ENCODE measurements at regions not wholly inside any gene's neighbourhood (a gene's known extent, or its start where the extent isn't known, plus 50 kb on each side); places are given as distances from the start of the nearest gene placed in this dataset.
"Not testable (repeated sequence)": the region's sequence is repeated elsewhere in the genome, so short reads cannot be mapped to it uniquely, and the experiment has no call there.

DNA sequence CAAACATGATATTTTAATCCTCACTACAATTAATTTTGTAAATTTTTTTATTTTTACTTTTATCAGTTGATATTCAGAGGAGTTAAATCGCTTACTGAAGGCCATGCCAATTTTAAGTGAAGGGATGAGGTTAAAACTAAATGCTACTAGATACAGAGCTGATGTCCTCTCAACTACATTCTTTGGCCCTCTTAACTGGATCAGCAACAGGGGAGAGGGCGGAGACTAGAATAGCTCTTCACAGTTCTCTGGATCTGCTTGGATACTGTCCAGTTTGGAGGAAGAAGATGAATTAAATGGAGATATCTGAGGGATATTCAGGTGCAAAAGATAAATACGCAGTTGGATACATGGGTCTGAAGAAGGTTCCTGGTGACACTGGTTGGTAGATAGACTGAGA lies 85.6 kb upstream of the LYSMD4 start (continued):
- TF ChIP-seq, protein P1, sequence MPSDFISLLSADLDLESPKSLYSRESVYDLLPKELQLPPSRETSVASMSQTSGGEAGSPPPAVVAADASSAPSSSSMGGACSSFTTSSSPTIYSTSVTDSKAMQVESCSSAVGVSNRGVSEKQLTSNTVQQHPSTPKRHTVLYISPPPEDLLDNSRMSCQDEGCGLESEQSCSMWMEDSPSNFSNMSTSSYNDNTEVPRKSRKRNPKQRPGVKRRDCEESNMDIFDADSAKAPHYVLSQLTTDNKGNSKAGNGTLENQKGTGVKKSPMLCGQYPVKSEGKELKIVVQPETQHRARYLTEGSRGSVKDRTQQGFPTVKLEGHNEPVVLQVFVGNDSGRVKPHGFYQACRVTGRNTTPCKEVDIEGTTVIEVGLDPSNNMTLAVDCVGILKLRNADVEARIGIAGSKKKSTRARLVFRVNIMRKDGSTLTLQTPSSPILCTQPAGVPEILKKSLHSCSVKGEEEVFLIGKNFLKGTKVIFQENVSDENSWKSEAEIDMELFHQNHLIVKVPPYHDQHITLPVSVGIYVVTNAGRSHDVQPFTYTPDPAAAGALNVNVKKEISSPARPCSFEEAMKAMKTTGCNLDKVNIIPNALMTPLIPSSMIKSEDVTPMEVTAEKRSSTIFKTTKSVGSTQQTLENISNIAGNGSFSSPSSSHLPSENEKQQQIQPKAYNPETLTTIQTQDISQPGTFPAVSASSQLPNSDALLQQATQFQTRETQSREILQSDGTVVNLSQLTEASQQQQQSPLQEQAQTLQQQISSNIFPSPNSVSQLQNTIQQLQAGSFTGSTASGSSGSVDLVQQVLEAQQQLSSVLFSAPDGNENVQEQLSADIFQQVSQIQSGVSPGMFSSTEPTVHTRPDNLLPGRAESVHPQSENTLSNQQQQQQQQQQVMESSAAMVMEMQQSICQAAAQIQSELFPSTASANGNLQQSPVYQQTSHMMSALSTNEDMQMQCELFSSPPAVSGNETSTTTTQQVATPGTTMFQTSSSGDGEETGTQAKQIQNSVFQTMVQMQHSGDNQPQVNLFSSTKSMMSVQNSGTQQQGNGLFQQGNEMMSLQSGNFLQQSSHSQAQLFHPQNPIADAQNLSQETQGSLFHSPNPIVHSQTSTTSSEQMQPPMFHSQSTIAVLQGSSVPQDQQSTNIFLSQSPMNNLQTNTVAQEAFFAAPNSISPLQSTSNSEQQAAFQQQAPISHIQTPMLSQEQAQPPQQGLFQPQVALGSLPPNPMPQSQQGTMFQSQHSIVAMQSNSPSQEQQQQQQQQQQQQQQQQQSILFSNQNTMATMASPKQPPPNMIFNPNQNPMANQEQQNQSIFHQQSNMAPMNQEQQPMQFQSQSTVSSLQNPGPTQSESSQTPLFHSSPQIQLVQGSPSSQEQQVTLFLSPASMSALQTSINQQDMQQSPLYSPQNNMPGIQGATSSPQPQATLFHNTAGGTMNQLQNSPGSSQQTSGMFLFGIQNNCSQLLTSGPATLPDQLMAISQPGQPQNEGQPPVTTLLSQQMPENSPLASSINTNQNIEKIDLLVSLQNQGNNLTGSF (CRISPR knock-in tag; IDR thresholded peaks at IDR 0.05), result no peak

GRCh38 chr15:99816862-99817261 lies 83.6 kb upstream of the LYSMD4 start:
- in situ Hi-C loops (cut with HindIII; ENCODE audit: extremely low pct_ligation_motif_present, low pct_unique_long_range_greater_than_20kb); FAIRE-seq; H3K4me1 ChIP-seq (ENCODE audit: insufficient read depth, low read length); H3K27me3 ChIP-seq (ENCODE audit: control insufficient read depth in 1 of 2, insufficient read depth in 2 of 2, low read length in 2 of 2); H3K36me3 ChIP-seq (replicated peaks in 1 of 2; ENCODE audit: control insufficient read depth in 1 of 2, insufficient read depth in 2 of 2, low read length in 2 of 2); DNase-seq (ENCODE audit: low spot score); BruUV-seq (replicated peaks); intact Hi-C loops (cut with micrococcal nuclease; ENCODE audit: unreplicated experiment); H3K27ac ChIP-seq (ENCODE audit: extremely low read length, insufficient read depth, low read length); H3K4me2 ChIP-seq (ENCODE audit: low read depth, low read length); H2AFZ ChIP-seq (ENCODE audit: low read length); H3K79me2 ChIP-seq (ENCODE audit: insufficient read depth, low read length); H3K9ac ChIP-seq (ENCODE audit: insufficient read depth, low read depth, low read length); CTCF ChIA-PET (ENCODE audit: low intra/inter-chr PET ratio, low total read pairs); H4K20me1 ChIP-seq (ENCODE audit: insufficient read depth, low read length); H3K4me3 ChIP-seq (replicated peaks in 1 of 3; ENCODE audit: insufficient read depth in 1 of 3, low read depth in 2 of 3, low read length in 3 of 3); ATAC-seq; H3K9me3 ChIP-seq (ENCODE audit: low read length); POLR2A ChIA-PET: not testable (repeated sequence)
- 98% methylated on average over 2 of the region's 2 CpGs for WGBS (ENCODE audit: low lambda C conversion rate)

DNA sequence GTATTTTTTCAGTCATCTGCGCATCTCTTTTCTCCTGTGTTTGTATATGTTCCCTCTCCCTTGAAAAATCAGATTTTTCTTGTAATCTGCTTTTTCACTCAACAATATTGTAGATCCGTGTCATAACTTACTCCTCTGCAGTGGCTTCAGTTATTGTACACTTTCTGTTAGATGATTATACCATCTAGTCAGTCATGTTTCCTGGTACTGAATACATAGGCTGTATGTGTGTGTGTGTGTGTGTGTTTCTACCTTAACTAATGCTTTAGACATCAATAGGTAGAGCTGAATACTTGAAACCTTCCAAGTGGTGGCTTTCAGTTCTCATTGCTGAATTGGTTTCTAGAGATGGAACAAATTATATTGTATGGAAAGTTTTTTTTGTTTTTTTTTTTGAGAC lies 77.4 kb upstream of the LYSMD4 start:
- H3K4me1 ChIP-seq (ENCODE audit: insufficient read depth, low read length); H3K79me2 ChIP-seq (ENCODE audit: insufficient read depth, low read length); H3K27me3 ChIP-seq (ENCODE audit: control insufficient read depth in 1 of 2, insufficient read depth in 2 of 2, low read length in 2 of 2); BruUV-seq (replicated peaks); H3K27ac ChIP-seq (ENCODE audit: extremely low read length, insufficient read depth, low read length); H3K36me3 ChIP-seq (replicated peaks in 1 of 2; ENCODE audit: control insufficient read depth in 1 of 2, insufficient read depth in 2 of 2, low read length in 2 of 2); H2AFZ ChIP-seq (ENCODE audit: low read length); H4K20me1 ChIP-seq (ENCODE audit: insufficient read depth, low read length); H3K9ac ChIP-seq (ENCODE audit: insufficient read depth, low read depth, low read length); FAIRE-seq; in situ Hi-C loops (cut with HindIII; ENCODE audit: extremely low pct_ligation_motif_present, low pct_unique_long_range_greater_than_20kb); ATAC-seq; H3K4me3 ChIP-seq (replicated peaks in 1 of 3; ENCODE audit: insufficient read depth in 1 of 3, low read depth in 2 of 3, low read length in 3 of 3); DNase-seq (ENCODE audit: low spot score); POLR2A ChIA-PET; CTCF ChIA-PET (ENCODE audit: low intra/inter-chr PET ratio, low total read pairs); H3K9me3 ChIP-seq (ENCODE audit: low read length); H3K4me2 ChIP-seq (ENCODE audit: low read depth, low read length); intact Hi-C loops (cut with micrococcal nuclease; ENCODE audit: unreplicated experiment): not testable (repeated sequence)
- WGBS (ENCODE audit: low lambda C conversion rate), result 96% methylated on average over 2 of the region's 2 CpGs

- H2AFZ ChIP-seq (ENCODE audit: low read length); H3K79me2 ChIP-seq (ENCODE audit: insufficient read depth, low read length); H3K27ac ChIP-seq (ENCODE audit: extremely low read length, insufficient read depth, low read length); DNase-seq (ENCODE audit: low spot score); ATAC-seq; H3K4me2 ChIP-seq (ENCODE audit: low read depth, low read length); intact Hi-C loops (cut with micrococcal nuclease; ENCODE audit: unreplicated experiment); CTCF ChIA-PET (ENCODE audit: low intra/inter-chr PET ratio, low total read pairs); H4K20me1 ChIP-seq (ENCODE audit: insufficient read depth, low read length); POLR2A ChIA-PET; BruUV-seq (replicated peaks); H3K4me1 ChIP-seq (ENCODE audit: insufficient read depth, low read length); H3K4me3 ChIP-seq (replicated peaks in 1 of 3; ENCODE audit: insufficient read depth in 1 of 3, low read depth in 2 of 3, low read length in 3 of 3); in situ Hi-C loops (cut with HindIII; ENCODE audit: extremely low pct_ligation_motif_present, low pct_unique_long_range_greater_than_20kb); H3K36me3 ChIP-seq (replicated peaks in 1 of 2; ENCODE audit: control insufficient read depth in 1 of 2, insufficient read depth in 2 of 2, low read length in 2 of 2); H3K9ac ChIP-seq (ENCODE audit: insufficient read depth, low read depth, low read length); H3K27me3 ChIP-seq (ENCODE audit: control insufficient read depth in 1 of 2, insufficient read depth in 2 of 2, low read length in 2 of 2); H3K9me3 ChIP-seq (ENCODE audit: low read length); FAIRE-seq: not testable (repeated sequence)
- 86% methylated on average over 32 of the region's 33 CpGs for WGBS (ENCODE audit: low lambda C conversion rate)
Observed at GRCh38 chr15:99799854-99800250, 66.6 kb upstream of the LYSMD4 start.

All from HepG2 (cell line).